ENCODE measurements at regions not wholly inside any gene's neighbourhood (a gene's known extent, or its start where the extent isn't known, plus 50 kb on each side); places are given as distances from the start of the nearest gene placed in this dataset.

GRCh38 chr3:81013360-81013759, 748.1 kb downstream of the GBE1 start:
- Histone ChIP-seq H3K27me3 (no peaks in the 10 kb centered on the region), H3K9me3 (peaks cover 0 to 11% of the 10 kb centered on the region in 2 donors), H3K27ac (no peak overlapping the region), H3K4me1 (no peaks in the 10 kb centered on the region), H3K36me3 (no peaks in the 10 kb centered on the region), H3K4me3 (no peak overlapping the region)
- TF ChIP-seq CTCF (IDR thresholded peaks at IDR 0.05) = no peak
- intact Hi-C loops (cut with DNase I) = no loop called here
- ATAC-seq (no peak), DNase-seq (no peak)

- Histone ChIP-seq H3K27ac (no peak overlapping the region), H3K27me3 (no peaks in the 10 kb centered on the region), H3K4me3 (no peak overlapping the region), H3K9me3 (peaks cover 0 to 2% of the 10 kb centered on the region in 2 donors), H3K4me1 (no peaks in the 10 kb centered on the region), H3K36me3 (no peaks in the 10 kb centered on the region)
- no peak for TF ChIP-seq CTCF (IDR thresholded peaks at IDR 0.05)
- no peak for ATAC-seq
- no peak for DNase-seq
- intact Hi-C loops (cut with DNase I) = no loop called here
Measured at GRCh38 chr3:81005992-81006391, 755.5 kb downstream of the GBE1 start.

- no peak overlapping the region for H3K27ac ChIP-seq
- DNase-seq (peak in 1 of 4 donors; percentile 8), ATAC-seq (no peak)
- intact Hi-C loops (cut with DNase I) = no loop called here
- no peaks in the 10 kb centered on the region for H3K27me3 ChIP-seq
- no peaks in the 10 kb centered on the region for H3K36me3 ChIP-seq
- no peak overlapping the region for H3K4me3 ChIP-seq
- no peaks in the 10 kb centered on the region for H3K4me1 ChIP-seq
- TF ChIP-seq CTCF (IDR thresholded peaks at IDR 0.05) = no peak
- no peaks in the 10 kb centered on the region for H3K9me3 ChIP-seq
Measured at GRCh38 chr3:81003817-81004216, 757.6 kb downstream of the GBE1 start.

- H3K9me3 ChIP-seq = no peaks in the 10 kb centered on the region
- H3K4me3 ChIP-seq = no peak overlapping the region
- ATAC-seq = no peak
- intact Hi-C loops (cut with DNase I) = no loop called here
- no peak for DNase-seq
- H3K4me1 ChIP-seq = no peaks in the 10 kb centered on the region
- H3K36me3 ChIP-seq = no peaks in the 10 kb centered on the region
- H3K27me3 ChIP-seq = no peaks in the 10 kb centered on the region
- no peak overlapping the region for H3K27ac ChIP-seq
- TF ChIP-seq CTCF (IDR thresholded peaks at IDR 0.05) = no peak
Measured at GRCh38 chr3:81003008-81003645, 758.3 kb downstream of the GBE1 start.

- DNase-seq = no peak
- H3K9me3 ChIP-seq = no peaks in the 10 kb centered on the region
- intact Hi-C loops (cut with DNase I) = no loop called here
Measured at GRCh38 chr3:80999481-80999880, 762.0 kb downstream of the GBE1 start.

More at GRCh38 chr3:80999481-80999880, 762.0 kb downstream of the GBE1 start:
- Histone ChIP-seq H3K4me3 (no peak overlapping the region), H3K4me1 (no peaks in the 10 kb centered on the region), H3K27ac (no peak overlapping the region), H3K27me3 (no peaks in the 10 kb centered on the region), H3K36me3 (no peaks in the 10 kb centered on the region)
- TF ChIP-seq CTCF (IDR thresholded peaks at IDR 0.05) = no peak
- no peak for ATAC-seq
